ENCODE measurements at regions not wholly inside any gene's neighbourhood (a gene's known extent, or its start where the extent isn't known, plus 50 kb on each side); places are given as distances from the start of the nearest gene placed in this dataset.
A peak's percentile ranks its signal among the peaks of the same experiment; 100 is the strongest.

GRCh38 chr5:107146901-107147300 is 523.8 kb downstream of the EFNA5 start:
- H3K4me3 ChIP-seq (ENCODE audit: low read depth in 2 of 2, low read length in 1 of 2) = no peak overlapping the region
- peaks cover 7% of the 10 kb centered on the region for H3K9me3 ChIP-seq
- H2AFZ ChIP-seq (ENCODE audit: low read depth) = no peak overlapping the region
- no peak overlapping the region for H3K4me2 ChIP-seq
- H3K79me2 ChIP-seq (ENCODE audit: insufficient read depth) = no peaks in the 10 kb centered on the region
- no peaks in the 10 kb centered on the region for H4K20me1 ChIP-seq (ENCODE audit: insufficient read depth)
- ChIA-PET POLR2A (no interaction called here), CTCF (no interaction called here)
- no peaks in the 10 kb centered on the region for H3K36me3 ChIP-seq (replicated peaks in 1 of 2; ENCODE audit: control insufficient read depth in 1 of 2, insufficient read depth in 2 of 2, low read length in 1 of 2)
- TF ChIP-seq GABPA (IDR thresholded peaks at IDR 0.05; ENCODE audit: low read depth) (no peak), GATA2 (CRISPR knock-in tag; IDR thresholded peaks at IDR 0.05) (no peak), TAF1 (IDR thresholded peaks at IDR 0.05; ENCODE audit: borderline replicate concordance, low read depth, low read length) (no peak), EZH2phosphoT487 (IDR thresholded peaks at IDR 0.05; ENCODE audit: borderline replicate concordance, low read depth) (no peak), MAX (IDR thresholded peaks at IDR 0.05; ENCODE audit: low read depth) (no peak), CTCF (IDR thresholded peaks at IDR 0.05) (no peak), FOXM1 (IDR thresholded peaks at IDR 0.05; ENCODE audit: low read depth) (no peak), SMC3 (IDR thresholded peaks at IDR 0.05; ENCODE audit: low read depth, low read length) (no peak), EP300 (IDR thresholded peaks at IDR 0.05; ENCODE audit: borderline replicate concordance in 1 of 2, low read depth in 1 of 2, low read length in 1 of 2) (no peak), YY1 (IDR thresholded peaks at IDR 0.05; ENCODE audit: low read depth) (no peak)
- 95% methylated on average over 4 of the region's 4 CpGs for WGBS (ENCODE audit: low lambda C conversion rate)
- H3K27ac ChIP-seq (ENCODE audit: low read depth in 2 of 2, low read length in 1 of 2) = no peak overlapping the region
- no peaks in the 10 kb centered on the region for H3K9me2 ChIP-seq
- no peak overlapping the region for H3K9ac ChIP-seq
- DNase-seq = no peak
- H3K4me1 ChIP-seq (ENCODE audit: control insufficient read depth in 1 of 2, insufficient read depth in 2 of 2, low read depth in 1 of 2, low read length in 1 of 2) = no peaks in the 10 kb centered on the region; a peak in 1 of 4 replicates
- no peaks in the 10 kb centered on the region for H3F3A ChIP-seq (replicated peaks; ENCODE audit: insufficient read depth)
- H3K27me3 ChIP-seq (ENCODE audit: insufficient read depth) = no peaks in the 10 kb centered on the region; the same call in 1 of the 2 replicates

- whole genome bisulfite sequencing (ENCODE audit: low lambda C conversion rate) = 44% methylated on average over 2 of the region's 2 CpGs
- TF ChIP-seq SIN3A (IDR thresholded peaks at IDR 0.05; ENCODE audit: borderline replicate concordance, low read depth, low read length) (no peak), JUND (IDR thresholded peaks at IDR 0.05) (peak; percentile 32; the same call in 1 of the 2 replicates)
- Histone ChIP-seq H4K20me1 (ENCODE audit: insufficient read depth) (no peaks in the 10 kb centered on the region), H3K9me2 (no peaks in the 10 kb centered on the region), H3K4me1 (ENCODE audit: control insufficient read depth in 1 of 2, insufficient read depth in 2 of 2, low read depth in 1 of 2, low read length in 1 of 2) (no peaks in the 10 kb centered on the region; a peak in 1 of 4 replicates), H3K27me3 (ENCODE audit: insufficient read depth) (no peaks in the 10 kb centered on the region), H3K79me2 (ENCODE audit: insufficient read depth) (no peaks in the 10 kb centered on the region), H3K9ac (no peak overlapping the region), H3F3A (replicated peaks; ENCODE audit: insufficient read depth) (peaks cover 3% of the 10 kb centered on the region), H3K4me2 (no peak overlapping the region; the same call in 1 of the 2 replicates), H3K4me3 (ENCODE audit: low read depth in 2 of 2, low read length in 1 of 2) (no peak overlapping the region), H3K9me3 (peaks cover 16% of the 10 kb centered on the region), H3K27ac (ENCODE audit: low read depth in 2 of 2, low read length in 1 of 2) (peak overlapping the region in 1 of 2 experiments; percentile 29; a peak in 1 of 4 replicates), H2AFZ (ENCODE audit: low read depth) (peak overlapping the region; percentile 49; the same call in 1 of the 2 replicates), H3K36me3 (replicated peaks in 1 of 2; ENCODE audit: control insufficient read depth in 1 of 2, insufficient read depth in 2 of 2, low read length in 1 of 2) (no peaks in the 10 kb centered on the region)
- no peak for DNase-seq
- ChIA-PET POLR2A (no interaction called here), CTCF (interaction anchor here (1.1 kb wide), 1 partner anchor 14 kb away, joined by 3 read pairs; no protein-coding TSS in a partner anchor)
Measured at GRCh38 chr5:107135391-107135790, 535.3 kb downstream of the EFNA5 start.
